Cerebellar nuclear complex (tissue), 1 donor: ENCODE measurements at regions not wholly inside any gene's neighbourhood (a gene's known extent, or its start where the extent isn't known, plus 50 kb on each side); places are given as distances from the start of the nearest gene placed in this dataset.
"Not testable (repeated sequence)": the region's sequence is repeated elsewhere in the genome, so short reads cannot be mapped to it uniquely, and the experiment has no call there.

Experiments
- DNase-seq, 2 experiments: peaks; one replicate each; lab custom pipeline; 2025; lab: John Stamatoyannopoulos, UW

- DNase-seq = no peak
Measured at GRCh38 chr2:12453731-12454130, 263.0 kb upstream of the TRIB2 start.

- DNase-seq = no peak
Measured at GRCh38 chr2:12455661-12456060, 261.1 kb upstream of the TRIB2 start.

- no peak for DNase-seq
Measured at GRCh38 chr2:12456293-12457106, 260.2 kb upstream of the TRIB2 start.

- no peak for DNase-seq
Measured at GRCh38 chr2:12457831-12458230, 258.9 kb upstream of the TRIB2 start.

GRCh38 chr2:12463189-12463588 lies 253.5 kb upstream of the TRIB2 start:
- DNase-seq = no peak

- no peak for DNase-seq
Measured at GRCh38 chr2:12465631-12466135, 251.1 kb upstream of the TRIB2 start.

GRCh38 chr2:12467303-12467702 lies 249.4 kb upstream of the TRIB2 start:
- no peak for DNase-seq

- no peak for DNase-seq
Measured at GRCh38 chr2:12469141-12469561, 247.6 kb upstream of the TRIB2 start.

- DNase-seq = not testable (repeated sequence)
Measured at GRCh38 chr2:12472265-12472664, 244.5 kb upstream of the TRIB2 start.

GRCh38 chr2:12478151-12479064 lies 238.3 kb upstream of the TRIB2 start:
- no peak for DNase-seq

GRCh38 chr2:12479065-12479601 lies 237.6 kb upstream of the TRIB2 start:
- no peak for DNase-seq

- DNase-seq = no peak
Measured at GRCh38 chr2:12484536-12485115, 232.1 kb upstream of the TRIB2 start.

GRCh38 chr2:12486205-12487118 lies 230.3 kb upstream of the TRIB2 start:
- DNase-seq = no peak

GRCh38 chr2:12487253-12488004 lies 229.3 kb upstream of the TRIB2 start:
- DNase-seq = no peak

- DNase-seq = no peak
Measured at GRCh38 chr2:12488352-12489318, 228.1 kb upstream of the TRIB2 start.

GRCh38 chr2:12490641-12491040 lies 226.1 kb upstream of the TRIB2 start:
- no peak for DNase-seq

GRCh38 chr2:12492360-12492759 lies 224.4 kb upstream of the TRIB2 start:
- not testable (repeated sequence) for DNase-seq

- DNase-seq = no peak
Measured at GRCh38 chr2:12493031-12493513, 223.7 kb upstream of the TRIB2 start.
